ENCODE measurements at regions not wholly inside any gene's neighbourhood (a gene's known extent, or its start where the extent isn't known, plus 50 kb on each side); places are given as distances from the start of the nearest gene placed in this dataset.

DNA sequence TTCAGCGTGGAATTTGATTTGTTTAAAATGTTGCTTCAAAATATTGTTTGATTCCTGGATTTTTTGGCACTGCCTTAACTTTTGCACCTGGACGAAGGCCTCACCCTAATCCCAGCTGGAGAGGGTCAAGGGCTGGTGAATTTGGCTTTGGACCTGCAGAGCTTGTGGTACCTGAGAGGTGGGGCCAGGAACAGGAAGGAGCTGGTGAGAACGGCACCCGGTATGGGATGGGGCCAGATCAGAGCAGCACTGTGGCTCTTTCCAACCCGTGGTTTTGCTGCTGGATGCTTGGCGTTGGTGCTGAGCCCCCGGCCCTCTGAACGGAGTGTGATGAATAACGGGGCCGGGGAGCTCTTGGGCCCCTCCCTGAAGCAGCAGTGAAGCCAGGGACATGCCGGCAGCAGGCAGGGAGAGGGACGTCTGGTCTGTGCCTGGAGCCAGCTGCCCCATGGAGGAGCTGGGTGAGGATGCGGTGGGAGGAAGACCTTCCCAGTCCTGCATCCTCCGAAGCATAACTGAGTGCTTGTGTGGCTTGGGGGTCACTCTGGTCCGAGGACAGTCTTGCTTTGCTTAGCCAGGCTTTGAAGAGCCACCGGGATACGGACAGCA lies 275.4 kb downstream of the SEC14L1 start:
- peaks cover 29% of the 10 kb centered on the region for H3K4me1 ChIP-seq
- H3K36me3 ChIP-seq = peaks cover 20% of the 10 kb centered on the region
- DNase-seq = peak in 1 of 2 experiments; percentile 14
- no peak overlapping the region for H3K27ac ChIP-seq
- H3K27me3 ChIP-seq = no peaks in the 10 kb centered on the region
- H3K4me3 ChIP-seq = no peak overlapping the region
- no peaks in the 10 kb centered on the region for H3K9me3 ChIP-seq (replicated peaks)

DNA sequence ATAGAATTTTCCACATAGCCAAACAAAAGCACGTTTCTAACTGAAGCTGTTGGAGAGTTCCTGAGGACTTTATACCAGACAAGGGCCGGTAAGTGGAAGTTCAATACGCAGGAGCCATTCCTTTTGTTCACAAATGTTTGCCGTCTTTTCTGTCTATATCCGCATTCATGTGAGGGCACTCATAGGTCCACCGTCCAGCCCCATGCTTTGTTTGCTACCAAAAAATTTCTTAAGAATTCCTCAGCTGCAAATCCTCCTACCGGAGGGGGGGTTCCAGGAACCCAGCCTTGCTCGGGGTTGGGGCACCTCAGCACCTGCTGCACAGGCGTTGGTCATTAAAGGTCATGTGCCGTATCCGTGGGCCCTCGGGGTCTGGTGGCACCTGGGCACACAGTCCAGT lies 276.8 kb downstream of the SEC14L1 start:
- Histone ChIP-seq H3K27ac (no peak overlapping the region), H3K4me1 (peaks cover 36% of the 10 kb centered on the region), H3K4me3 (no peak overlapping the region), H3K36me3 (peaks cover 17% of the 10 kb centered on the region), H3K27me3 (no peaks in the 10 kb centered on the region), H3K9me3 (replicated peaks) (no peaks in the 10 kb centered on the region)
- no peak for DNase-seq

DNA sequence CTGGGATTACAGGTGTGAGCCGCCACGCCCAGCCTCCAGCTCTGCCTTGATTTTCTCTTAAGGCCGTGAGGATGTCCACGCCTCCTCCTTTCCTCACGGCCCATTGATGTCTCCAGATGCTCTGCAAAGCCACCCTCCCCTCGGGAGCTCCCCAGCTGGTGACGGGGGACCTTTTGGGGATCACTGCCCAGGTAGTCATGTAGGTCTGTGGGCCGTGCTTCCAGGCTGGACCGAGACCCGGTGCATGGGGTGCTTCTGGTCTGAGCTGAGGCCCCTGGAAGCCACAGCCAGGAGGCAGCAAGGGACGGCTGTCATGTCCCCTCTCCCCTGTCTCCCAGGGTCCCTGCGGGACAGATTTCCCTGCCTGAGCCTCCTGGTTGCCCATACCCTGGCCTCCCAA lies 277.8 kb downstream of the SEC14L1 start:
- Histone ChIP-seq H3K4me1 (peaks cover 43% of the 10 kb centered on the region), H3K36me3 (peaks cover 11% of the 10 kb centered on the region; the same call in 1 of the 2 replicates), H3K27ac (no peak overlapping the region)

DNA sequence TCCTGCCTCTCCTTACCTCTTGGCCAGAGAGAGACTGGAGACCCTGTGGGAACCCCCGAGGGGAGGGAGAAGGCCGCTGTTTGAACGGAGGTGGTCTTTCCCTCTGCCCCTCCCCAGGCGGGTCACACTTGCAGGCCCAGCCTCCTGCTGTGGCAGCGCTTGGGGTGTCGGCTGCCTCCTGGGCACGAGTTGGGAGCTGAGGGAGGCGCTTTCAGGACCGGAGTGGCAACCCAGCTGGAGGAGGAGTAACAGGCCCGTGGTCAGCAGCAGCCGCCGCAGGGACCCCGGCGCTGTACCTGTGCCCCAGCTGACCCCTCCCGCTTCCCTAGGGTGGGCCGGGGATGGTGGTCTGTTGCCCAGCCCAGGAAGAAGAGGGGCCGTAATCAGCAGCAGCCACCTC lies 278.3 kb downstream of the SEC14L1 start:
- H3K27ac ChIP-seq = no peak overlapping the region
- peaks cover 48% of the 10 kb centered on the region for H3K4me1 ChIP-seq
- no peak for DNase-seq
- H3K27me3 ChIP-seq = no peaks in the 10 kb centered on the region
- H3K4me3 ChIP-seq = no peak overlapping the region
- H3K9me3 ChIP-seq (replicated peaks) = no peaks in the 10 kb centered on the region
- H3K36me3 ChIP-seq = peaks cover 11% of the 10 kb centered on the region; the same call in 1 of the 2 replicates

More for the DNA sequence above, 277.8 kb downstream of the SEC14L1 start:
- H3K4me3 ChIP-seq = no peak overlapping the region
- H3K27me3 ChIP-seq = no peaks in the 10 kb centered on the region
- peak in 1 of 2 experiments; percentile 7 for DNase-seq
- H3K9me3 ChIP-seq (replicated peaks) = no peaks in the 10 kb centered on the region

DNA sequence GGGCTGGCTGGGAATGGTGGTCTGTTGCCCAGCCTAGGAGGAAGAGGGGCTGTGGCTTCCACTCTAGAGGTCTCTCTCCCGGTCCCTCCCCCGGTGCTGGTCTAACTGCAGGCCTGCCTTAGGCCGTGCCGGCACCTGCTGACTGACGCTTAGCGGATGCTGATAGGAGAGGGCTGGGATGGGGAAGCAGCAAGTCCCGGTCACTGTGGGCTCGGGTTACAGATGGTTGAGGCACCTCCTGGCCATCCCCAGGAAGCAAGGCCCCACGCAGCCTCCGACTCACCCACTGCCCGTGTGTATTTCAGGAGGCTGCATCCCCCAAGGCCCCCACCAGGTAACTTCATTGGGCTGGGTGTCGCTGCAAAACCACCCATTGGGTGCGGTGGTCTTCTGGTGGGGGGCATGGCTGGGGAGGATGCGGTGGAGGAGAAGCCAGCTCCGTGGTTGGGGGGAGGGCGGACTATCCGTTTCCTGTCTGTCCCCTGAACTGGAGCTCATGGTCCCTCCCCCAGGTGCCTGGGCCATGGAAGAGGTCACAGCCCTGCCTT lies 278.9 kb downstream of the SEC14L1 start:
- peak overlapping the region; percentile 57 for H3K27ac ChIP-seq
- H3K4me1 ChIP-seq = peaks cover 53% of the 10 kb centered on the region
- peaks cover 11% of the 10 kb centered on the region; the same call in 1 of the 2 replicates for H3K36me3 ChIP-seq
- H3K9me3 ChIP-seq (replicated peaks) = no peaks in the 10 kb centered on the region
- H3K4me3 ChIP-seq = no peak overlapping the region
- no peaks in the 10 kb centered on the region for H3K27me3 ChIP-seq
- peak; percentile 89 to 92 for DNase-seq

DNA sequence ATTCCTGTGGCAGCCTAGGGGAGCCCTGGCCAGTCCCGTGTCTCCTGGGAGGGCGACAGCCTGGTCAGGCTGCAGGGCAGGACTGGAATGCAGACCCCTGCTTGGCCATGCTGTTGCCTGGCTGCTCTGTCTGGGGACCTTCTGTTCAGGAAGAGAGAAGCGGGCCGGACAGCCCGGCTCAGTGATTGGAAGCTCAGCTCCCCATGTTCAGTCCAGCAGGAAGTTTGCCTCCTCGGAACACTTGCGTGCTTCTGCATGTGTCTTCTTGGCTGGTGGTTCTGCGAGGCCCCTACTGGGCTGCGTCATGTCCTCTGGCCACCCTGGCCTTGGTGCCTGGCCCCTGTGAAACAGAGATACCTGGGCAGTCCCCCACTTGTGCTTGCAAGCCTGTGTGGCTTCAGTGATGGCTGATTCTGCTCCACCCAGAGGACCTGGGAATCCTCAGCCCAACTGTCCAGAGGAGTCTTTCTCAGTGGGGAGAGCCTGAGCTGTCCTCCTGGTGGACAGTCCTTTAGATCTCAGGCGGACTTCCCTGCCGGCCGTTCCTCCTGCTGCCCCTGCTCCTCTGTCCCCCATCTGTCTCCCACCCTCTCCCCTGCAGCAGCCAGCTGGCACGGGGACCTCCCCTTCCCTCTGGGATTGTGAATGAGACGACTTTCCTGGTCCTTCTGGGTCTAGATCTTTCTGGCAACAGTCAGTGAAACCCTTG lies 279.5 kb downstream of the SEC14L1 start:
- peak overlapping the region; percentile 57 for H3K27ac ChIP-seq

DNA sequence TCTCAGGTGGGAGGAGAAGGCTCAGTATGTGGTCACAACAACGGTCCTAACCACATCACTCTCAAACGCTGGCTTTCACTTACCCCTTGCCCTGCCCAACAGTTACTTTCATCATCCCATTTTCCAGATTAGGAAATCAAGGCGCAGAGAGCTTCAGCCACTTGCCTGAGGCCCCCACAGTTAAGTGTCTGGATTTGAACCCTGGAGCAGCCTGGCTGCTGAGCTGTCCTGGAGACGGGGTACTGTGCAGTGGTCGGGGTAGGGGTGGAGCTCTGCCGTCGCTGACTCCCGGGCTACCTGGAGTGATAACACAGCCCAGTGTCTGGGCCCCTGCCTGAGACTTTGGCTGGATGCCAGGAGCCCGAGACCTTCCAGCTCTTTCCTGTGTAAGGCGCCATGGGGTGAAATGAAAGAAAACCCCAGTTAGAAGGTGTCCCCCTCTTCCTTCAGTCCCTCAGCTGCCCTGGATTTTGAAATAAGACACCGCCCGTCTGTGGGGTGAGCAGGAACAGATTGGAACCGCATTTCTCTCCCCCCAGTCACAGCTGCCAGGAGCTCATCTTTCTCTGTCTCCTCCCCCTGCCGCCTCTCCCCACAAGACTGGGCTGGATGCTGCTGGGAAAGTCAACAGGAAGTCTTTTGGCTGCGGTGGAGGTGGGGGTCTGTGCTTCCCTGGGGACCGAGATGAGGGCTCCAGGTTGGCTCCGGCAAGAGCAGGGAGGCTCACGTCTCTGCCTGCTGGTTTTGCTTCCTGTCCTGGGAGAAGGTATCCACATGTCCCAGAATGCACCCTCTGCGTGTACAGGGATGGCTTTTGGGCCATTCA lies 280.2 kb downstream of the SEC14L1 start:
- no peaks in the 10 kb centered on the region for H3K27me3 ChIP-seq
- H3K27ac ChIP-seq = peak overlapping the region; percentile 57
- no peaks in the 10 kb centered on the region for H3K9me3 ChIP-seq (replicated peaks)
- H3K4me3 ChIP-seq = peak overlapping the region; percentile 6; the same call in 1 of the 2 replicates
- H3K4me1 ChIP-seq = peaks cover 64% of the 10 kb centered on the region
- DNase-seq = peak; percentile 99 to 100
- H3K36me3 ChIP-seq = peaks cover 5% of the 10 kb centered on the region; the same call in 1 of the 2 replicates

More for the DNA sequence above, 279.5 kb downstream of the SEC14L1 start:
- H3K27me3 ChIP-seq = no peaks in the 10 kb centered on the region
- H3K4me1 ChIP-seq = peaks cover 57% of the 10 kb centered on the region
- H3K4me3 ChIP-seq = no peak overlapping the region
- no peaks in the 10 kb centered on the region for H3K9me3 ChIP-seq (replicated peaks)
- peaks cover 7% of the 10 kb centered on the region; the same call in 1 of the 2 replicates for H3K36me3 ChIP-seq
- peak; percentile 33 to 50 for DNase-seq

DNA sequence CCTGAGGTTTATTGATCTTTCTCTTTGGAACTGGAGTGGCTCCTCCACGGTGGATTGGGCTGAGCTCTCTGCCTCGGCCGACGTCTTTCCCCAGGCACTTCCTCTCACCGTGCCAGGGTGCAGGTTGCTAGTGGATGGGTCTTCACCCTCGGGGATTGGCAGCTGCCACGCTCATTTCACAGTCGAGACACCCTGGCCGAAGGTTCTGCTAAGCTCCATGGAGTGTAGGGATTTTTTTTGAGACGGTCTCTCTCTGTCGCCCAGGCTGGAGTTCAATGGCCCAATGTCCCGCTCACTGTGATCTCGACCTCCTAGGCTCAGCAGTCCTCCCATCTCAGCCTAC lies 280.8 kb downstream of the SEC14L1 start:
- DNase-seq = no peak
- peaks cover 70% of the 10 kb centered on the region for H3K4me1 ChIP-seq
- peaks cover 4% of the 10 kb centered on the region; the same call in 1 of the 2 replicates for H3K36me3 ChIP-seq
- H3K27ac ChIP-seq = peak overlapping the region; percentile 57
- peak overlapping the region; percentile 6; the same call in 1 of the 2 replicates for H3K4me3 ChIP-seq
- no peaks in the 10 kb centered on the region for H3K9me3 ChIP-seq (replicated peaks)
- H3K27me3 ChIP-seq = no peaks in the 10 kb centered on the region

DNA sequence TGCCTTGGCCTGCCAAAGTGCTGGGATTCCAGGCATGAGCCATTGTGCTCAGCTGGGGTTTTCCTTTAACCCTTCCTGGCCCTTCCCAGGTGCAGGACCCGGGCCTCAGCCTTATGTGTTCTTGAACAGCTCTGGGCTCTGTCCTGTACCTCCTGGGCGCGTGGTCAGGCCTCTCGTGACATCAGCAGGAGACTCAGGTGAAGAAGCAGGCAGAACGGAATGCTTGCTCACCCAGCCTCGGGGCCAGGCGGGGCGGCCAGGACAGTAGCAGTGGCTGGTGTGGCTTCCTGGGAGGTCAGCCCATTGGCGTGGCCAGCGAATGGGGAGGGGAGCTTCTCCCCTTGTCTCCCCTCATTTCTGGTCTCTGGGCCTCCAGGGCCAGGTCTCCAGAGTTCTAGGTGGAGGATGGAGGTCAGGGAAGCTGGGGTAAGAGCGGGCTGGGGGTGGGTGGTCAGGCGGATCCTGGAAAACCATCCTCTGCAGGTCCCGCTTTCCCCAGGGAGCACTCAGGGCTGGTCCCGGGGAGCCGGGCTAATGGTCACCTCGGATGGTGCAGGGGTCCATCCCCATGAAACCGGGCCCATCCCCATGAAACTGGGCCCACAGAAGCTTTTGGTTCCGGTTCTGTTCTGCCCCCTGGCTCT lies 281.5 kb downstream of the SEC14L1 start:
- Histone ChIP-seq H3K4me1 (peaks cover 72% of the 10 kb centered on the region), H3K27me3 (no peaks in the 10 kb centered on the region), H3K9me3 (replicated peaks) (no peaks in the 10 kb centered on the region), H3K36me3 (peaks cover 2% of the 10 kb centered on the region; the same call in 1 of the 2 replicates), H3K27ac (peak overlapping the region; percentile 57), H3K4me3 (no peak overlapping the region)
- peak in 1 of 2 experiments; percentile 11 for DNase-seq

DNA sequence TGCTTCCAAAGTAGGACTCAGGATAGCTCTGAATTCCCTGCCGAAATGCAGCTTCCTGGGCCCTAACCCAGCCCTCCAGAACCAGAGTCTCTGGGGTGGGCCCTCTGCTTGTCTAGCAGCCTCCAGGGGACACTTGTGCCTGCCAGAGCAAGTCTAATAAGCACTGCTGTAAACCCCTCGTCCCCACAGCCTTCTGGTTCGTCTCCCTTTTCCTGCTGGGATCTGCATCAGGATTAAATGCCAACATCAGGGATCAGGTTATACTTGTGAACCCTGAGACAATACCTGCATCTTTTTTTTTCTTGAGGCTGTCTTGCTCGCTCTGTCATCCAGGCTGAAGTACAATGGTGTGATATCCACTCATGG lies 282.0 kb downstream of the SEC14L1 start:
- no peak overlapping the region for H3K27ac ChIP-seq
- peak in 1 of 2 experiments; percentile 7 for DNase-seq

DNA sequence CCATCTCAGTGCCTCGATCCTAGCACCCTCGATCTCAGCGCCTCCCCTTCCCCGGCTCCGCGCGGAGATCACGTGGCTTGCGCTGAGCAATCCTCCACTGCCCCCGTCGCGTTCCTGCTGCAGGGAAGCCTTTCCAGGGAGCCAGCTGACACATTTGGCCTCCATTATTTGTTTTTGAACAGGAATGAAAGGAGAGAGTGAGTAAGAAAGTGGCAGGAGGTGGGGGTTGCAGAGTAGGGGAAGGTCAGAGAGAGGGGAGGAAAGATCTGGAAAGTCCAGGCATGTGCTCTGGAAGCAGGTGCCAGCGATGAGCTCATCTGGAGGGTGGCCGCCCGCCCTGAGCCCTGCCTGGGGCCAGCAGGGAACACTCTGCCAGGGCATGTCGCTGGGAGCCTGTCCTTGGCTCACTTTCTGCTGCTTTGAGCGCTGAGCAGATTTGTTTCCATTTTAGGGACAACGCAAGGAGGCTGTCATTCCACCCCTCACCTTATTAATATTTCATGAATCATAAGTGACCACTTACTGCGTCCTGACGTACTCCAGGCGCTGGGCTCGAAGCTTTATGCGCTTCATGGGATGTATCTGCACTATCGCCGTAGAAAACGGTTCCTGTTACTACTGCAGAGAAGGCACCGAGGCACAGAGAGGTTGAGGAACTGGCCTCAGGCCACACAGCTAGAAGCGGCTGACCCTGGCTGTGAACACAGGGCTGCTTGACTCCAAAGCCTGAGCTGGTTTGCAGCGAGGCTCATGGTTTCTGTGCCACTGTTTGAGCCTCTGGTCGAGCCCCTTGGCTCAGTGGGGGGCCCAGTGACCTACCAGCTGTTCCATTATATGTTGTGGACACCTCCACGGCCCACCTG lies 283.1 kb downstream of the SEC14L1 start:
- peaks cover 73% of the 10 kb centered on the region for H3K4me1 ChIP-seq
- H3K4me3 ChIP-seq = no peak overlapping the region
- peak overlapping the region; percentile 40 for H3K27ac ChIP-seq
- H3K36me3 ChIP-seq = no peaks in the 10 kb centered on the region
- no peaks in the 10 kb centered on the region for H3K27me3 ChIP-seq
- H3K9me3 ChIP-seq (replicated peaks) = no peaks in the 10 kb centered on the region
- DNase-seq = peak; percentile 65

More for the DNA sequence above, 282.0 kb downstream of the SEC14L1 start:
- Histone ChIP-seq H3K4me1 (peaks cover 74% of the 10 kb centered on the region), H3K27me3 (no peaks in the 10 kb centered on the region), H3K4me3 (no peak overlapping the region), H3K36me3 (no peaks in the 10 kb centered on the region), H3K9me3 (replicated peaks) (no peaks in the 10 kb centered on the region)

DNA sequence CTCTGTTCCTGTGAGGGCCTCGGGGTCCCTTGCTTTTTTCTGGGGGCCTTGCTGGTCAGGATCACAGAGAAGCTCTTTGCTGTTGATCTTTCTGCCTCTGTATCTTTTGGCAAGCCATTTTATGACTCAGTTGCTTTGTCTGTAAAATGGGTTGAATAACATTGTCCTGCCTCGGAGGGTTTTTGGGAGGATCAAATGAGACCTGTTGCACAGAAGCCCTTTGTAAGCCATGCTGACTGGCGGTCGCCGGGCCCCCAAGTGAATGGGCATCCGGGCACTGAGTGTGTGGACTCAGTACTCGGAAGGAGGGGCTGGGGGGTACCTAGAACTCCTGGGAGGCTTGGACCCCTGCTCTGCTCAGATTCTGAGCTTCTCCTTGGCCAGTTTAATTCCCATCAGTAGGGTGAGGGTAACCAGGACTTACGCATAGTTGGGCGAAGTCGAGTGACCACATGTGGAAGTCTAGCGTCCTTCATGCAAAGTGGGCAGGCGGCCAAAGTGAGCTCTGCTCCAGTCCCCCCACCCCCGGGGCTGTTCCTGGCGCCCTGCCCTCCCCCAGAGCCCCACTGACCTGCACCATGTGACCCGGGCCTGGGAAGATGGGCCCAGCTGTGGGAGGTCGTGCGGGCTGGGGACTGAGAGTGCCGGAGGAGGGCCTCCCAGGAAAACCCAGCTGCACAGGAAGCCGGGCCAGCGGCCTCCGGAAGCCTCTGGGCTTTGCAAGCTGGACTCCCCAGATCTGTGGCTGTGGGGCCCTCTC lies 284.0 kb downstream of the SEC14L1 start:
- peak; percentile 99 for DNase-seq
- Histone ChIP-seq H3K4me1 (peaks cover 64% of the 10 kb centered on the region), H3K9me3 (replicated peaks) (no peaks in the 10 kb centered on the region), H3K36me3 (no peaks in the 10 kb centered on the region), H3K4me3 (peak overlapping the region; percentile 5; the same call in 1 of the 2 replicates), H3K27me3 (no peaks in the 10 kb centered on the region), H3K27ac (peak overlapping the region; percentile 40)

DNA sequence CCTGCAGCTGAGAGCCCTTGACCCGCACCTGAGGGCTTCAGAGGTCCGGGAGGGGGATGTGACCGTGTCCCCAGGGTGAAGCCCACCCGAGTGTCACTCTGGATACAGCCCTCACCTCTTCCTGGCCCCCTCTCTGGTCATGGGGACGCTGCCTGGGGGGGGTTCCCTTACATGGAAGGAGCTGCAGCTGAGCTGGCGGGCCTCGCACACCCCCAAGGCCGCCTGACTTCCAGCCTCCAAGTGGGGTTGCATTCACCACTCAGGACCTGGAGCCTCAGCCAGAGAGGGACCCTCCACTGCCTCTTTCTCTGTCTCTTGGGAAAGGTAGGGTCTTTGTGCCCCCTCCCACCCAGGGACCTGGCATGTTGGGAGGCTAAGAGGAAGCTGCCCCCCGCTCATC lies 284.6 kb downstream of the SEC14L1 start:
- DNase-seq = no peak
- Histone ChIP-seq H3K27me3 (no peaks in the 10 kb centered on the region), H3K4me3 (peak overlapping the region; percentile 5; the same call in 1 of the 2 replicates), H3K27ac (peak overlapping the region; percentile 36), H3K9me3 (replicated peaks) (no peaks in the 10 kb centered on the region), H3K36me3 (no peaks in the 10 kb centered on the region), H3K4me1 (peaks cover 62% of the 10 kb centered on the region)
